GM12878 (cell line): ENCODE measurements at regions not wholly inside any gene's neighbourhood (a gene's known extent, or its start where the extent isn't known, plus 50 kb on each side); places are given as distances from the start of the nearest gene placed in this dataset.

Experiments used
- ATAC-seq: fragments of 200-7000 bp; cut with Tn5 transposase; 3 replicates; pipeline ENCODE4 v1.9.1; 2020; ENCODE audit warnings: mild to moderate bottlenecking, moderate library complexity
- BruUV-seq: library from RNA; stranded (reverse); fragments of 400-500 nt; replicated peaks from 2 replicates; lab custom pipeline; 2021; lab: Mats Ljungman, UMichigan
- CTCF ChIA-PET: fragments of 300-600 bp; sonication (Branson Sonifier 250); formaldehyde crosslinking; extraction: SDS; loops from one replicate; lab custom pipeline; 2021; ENCODE audit warnings: inconsistent platforms; lab: Yijun Ruan, JAX
- POLR2A ChIA-PET: fragments of 350-600 bp; formaldehyde crosslinking; extraction: SDS; loops from one replicate; lab custom pipeline; 2021; ENCODE audit warnings: inconsistent platforms; lab: Charles Lee
- RAD21 ChIA-PET: fragments of 300-600 bp; sonication (Branson Sonifier 250); formaldehyde crosslinking; loops from one replicate; lab custom pipeline; 2023; ENCODE audit warnings: antibody characterized with exemption; ENCODE audit not compliant: unreplicated experiment; lab: Charles Lee
- SMC1A ChIA-PET: fragments of 300-600 bp; sonication (Branson Sonifier 250); formaldehyde crosslinking; loops from one replicate; lab custom pipeline; 2023; ENCODE audit not compliant: unreplicated experiment, uncharacterized antibody; lab: Charles Lee
- DNase-seq: peaks from one replicate; pipeline ENCODE4 v3.0.0-alpha.2; 2011; ENCODE audit warnings: low read depth, low spot score
- FAIRE-seq: peaks from 3 replicates; lab custom pipeline; 2011; peaks lifted over from hg19 to GRCh38; lab: Jason Lieb, UNC
- H2AFZ ChIP-seq: 2 replicates; pipeline ENCODE4 v1.6.0; 2011; ENCODE audit warnings: low read depth, low read length, control low read depth; ENCODE audit not compliant: control insufficient read depth
- H3K27ac ChIP-seq: 2 replicates; pipeline ENCODE4 v1.5.1; 2011; ENCODE audit warnings: control low read depth; ENCODE audit not compliant: control insufficient read depth, insufficient read depth
- H3K27me3 ChIP-seq, 2 experiments: replicated peaks in 1 of 2; 2 replicates each; pipeline versions ENCODE4 v1.6.0 to v1.6.1; 2011; ENCODE audit warnings: low read length in 1 of 2; ENCODE audit not compliant: control insufficient read depth in 2 of 2, insufficient read depth in 2 of 2
- H3K36me3 ChIP-seq, 2 experiments: 2 replicates each; pipeline ENCODE4 v1.5.1; 2011; ENCODE audit warnings: low read length in 1 of 2; ENCODE audit not compliant: control insufficient read depth in 2 of 2, insufficient read depth in 2 of 2
- H3K4me1 ChIP-seq: 2 replicates; pipeline ENCODE4 v1.6.1; 2011; ENCODE audit warnings: mild to moderate bottlenecking, low read length, moderate library complexity, mixed read lengths; ENCODE audit not compliant: control insufficient read depth, insufficient read depth
- H3K4me2 ChIP-seq: 2 replicates; pipeline ENCODE4 v1.6.0; 2011; ENCODE audit warnings: control low read depth; ENCODE audit not compliant: control insufficient read depth, insufficient read depth
- H3K4me3 ChIP-seq: fragments of 200-600 bp; sonication (generic); 2 replicates; pipeline ENCODE4 v1.5.1; 2016
- H3K79me2 ChIP-seq: 2 replicates; pipeline ENCODE4 v1.6.0; 2011; ENCODE audit warnings: low read length; ENCODE audit not compliant: control insufficient read depth, insufficient read depth
- H3K9ac ChIP-seq: 2 replicates; pipeline ENCODE4 v1.8.0; 2011; ENCODE audit warnings: low read length, control low read depth, mixed read lengths; ENCODE audit not compliant: control insufficient read depth, insufficient read depth
- H3K9me3 ChIP-seq: replicated peaks from 3 replicates; pipeline ENCODE4 v1.5.1; 2011; ENCODE audit warnings: mild to moderate bottlenecking, low read length; ENCODE audit not compliant: control insufficient read depth, insufficient read depth
- H4K20me1 ChIP-seq: 2 replicates; pipeline ENCODE4 v1.6.0; 2011; ENCODE audit not compliant: control insufficient read depth, insufficient read depth
- BHLHE40 ChIP-seq, 2 experiments: fragments of 450-650 bp in 1 of 2; IDR thresholded peaks; 2 replicates each; pipeline ENCODE4 v1.6.1; 2011 to 2017; ENCODE audit warnings: low read depth in 2 of 2, borderline replicate concordance in 1 of 2, improper control_type of control experiment in 1 of 2, low read length in 1 of 2, mild to moderate bottlenecking in 1 of 2
- CHD4 ChIP-seq: fragments of 200-600 bp; sonication (generic); IDR thresholded peaks from 2 replicates; pipeline ENCODE4 v1.6.1; 2016; ENCODE audit warnings: mild to moderate bottlenecking
- DPF2 ChIP-seq: fragments of 450-650 bp; IDR thresholded peaks from 2 replicates; pipeline ENCODE4 v1.6.1; 2017; ENCODE audit warnings: mild to moderate bottlenecking
- ESRRA ChIP-seq: IDR thresholded peaks from 2 replicates; pipeline ENCODE4 v1.6.1; 2012; ENCODE audit warnings: mild to moderate bottlenecking, low read length, improper control_type of control experiment
- EZH2 ChIP-seq: IDR thresholded peaks from 2 replicates; pipeline ENCODE4 v1.6.1; 2012; ENCODE audit warnings: low read depth, mild to moderate bottlenecking, control low read depth, inconsistent platforms, low read length, borderline replicate concordance; ENCODE audit not compliant: control insufficient read depth
- IKZF2 ChIP-seq, 2 experiments: fragments of 450-650 bp; IDR thresholded peaks; 2 replicates each; pipeline ENCODE4 v1.6.1; 2017; ENCODE audit warnings: mild to moderate bottlenecking in 2 of 2, moderate library complexity in 2 of 2
- POLR2AphosphoS5 ChIP-seq: IDR thresholded peaks from 2 replicates; pipeline ENCODE4 v1.6.1; 2011; ENCODE audit warnings: mild to moderate bottlenecking, low read length, inconsistent platforms
- RB1 ChIP-seq: fragments of 450-650 bp; formaldehyde crosslinking; IDR thresholded peaks from 2 replicates; pipeline ENCODE4 v1.6.1; 2017; ENCODE audit warnings: mild to moderate bottlenecking, borderline replicate concordance
- RUNX3 ChIP-seq: IDR thresholded peaks from 2 replicates; pipeline ENCODE4 v1.6.1; 2012; ENCODE audit warnings: low read length, inconsistent platforms
- SREBF1 ChIP-seq: IDR thresholded peaks from 2 replicates; pipeline ENCODE4 v1.6.1; 2012; ENCODE audit warnings: mild to moderate bottlenecking, low read length
- WGBS: methylation state at CpG from one replicate; pipeline ENCODE4 v1.1.6; 2016; ENCODE audit warnings: low lambda C conversion rate; ENCODE audit not compliant: insufficient replicate concordance, insufficient coverage; ENCODE audit errors: missing lambda C conversion rate; 5-methylcytosine and 5-hydroxymethylcytosine counted together
- in situ Hi-C: fragments of 300-500 bp; cut with MboI; formaldehyde crosslinking; loops from 9 replicates; pipeline ENCODE4 v1.14.3; 2018; ENCODE audit warnings: mixed read lengths
- intact Hi-C: fragments of 100-400 bp; cut with micrococcal nuclease; formaldehyde crosslinking; loops from one replicate; pipeline ENCODE4 v1.14.2; 2022; ENCODE audit not compliant: unreplicated experiment
- TF ChIP-seq, protein P1 (sequence below): IDR thresholded peaks from 2 replicates; pipeline ENCODE4 v1.6.1; 2011; ENCODE audit warnings: low read depth, mild to moderate bottlenecking, low read length, moderate library complexity, borderline replicate concordance; ENCODE audit errors: extremely low read depth
- TF ChIP-seq, protein P2 (sequence below): fragments of 450-650 bp; IDR thresholded peaks from 2 replicates; pipeline ENCODE4 v1.6.1; 2017; ENCODE audit warnings: antibody characterized with exemption, mild to moderate bottlenecking, moderate library complexity

DNA sequence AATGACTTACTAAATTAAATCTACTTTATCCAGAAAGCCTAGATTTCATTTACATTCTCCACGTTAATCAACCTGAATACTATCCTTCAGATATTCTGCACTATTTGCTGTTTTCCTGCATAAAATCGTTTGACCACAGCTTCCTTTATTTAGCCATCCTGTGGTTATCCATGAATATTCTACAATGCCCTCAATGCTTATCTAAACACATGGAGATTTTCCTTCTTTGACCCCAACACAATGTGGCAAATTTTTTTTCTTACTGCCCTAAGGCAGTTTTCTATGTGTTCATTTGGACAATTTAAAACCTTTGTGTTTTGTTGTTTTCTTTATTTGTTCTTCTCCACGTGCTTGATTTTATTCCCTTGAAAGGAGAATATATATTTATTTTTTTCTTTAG, 495.5 kb upstream of the ROBO1 start:
- no peak for FAIRE-seq
- ChIA-PET CTCF (no interaction called here), POLR2A (no interaction called here), RAD21 (no interaction called here), SMC1A (no interaction called here)
- in situ Hi-C loops, result no loop called here
- TF ChIP-seq DPF2 (no peak), RB1 (no peak), IKZF2 (IDR thresholded peaks at IDR 0.05) (no peak), ESRRA (no peak), CHD4 (no peak), POLR2AphosphoS5 (no peak), SREBF1 (no peak), EZH2 (no peak), RUNX3 (no peak), BHLHE40 (IDR thresholded peaks at IDR 0.05; ENCODE audit: borderline replicate concordance in 1 of 2, low read depth in 2 of 2, low read length in 1 of 2) (no peak)
- TF ChIP-seq, protein P1, sequence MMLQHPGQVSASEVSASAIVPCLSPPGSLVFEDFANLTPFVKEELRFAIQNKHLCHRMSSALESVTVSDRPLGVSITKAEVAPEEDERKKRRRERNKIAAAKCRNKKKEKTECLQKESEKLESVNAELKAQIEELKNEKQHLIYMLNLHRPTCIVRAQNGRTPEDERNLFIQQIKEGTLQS, result no peak
- TF ChIP-seq, protein P2, sequence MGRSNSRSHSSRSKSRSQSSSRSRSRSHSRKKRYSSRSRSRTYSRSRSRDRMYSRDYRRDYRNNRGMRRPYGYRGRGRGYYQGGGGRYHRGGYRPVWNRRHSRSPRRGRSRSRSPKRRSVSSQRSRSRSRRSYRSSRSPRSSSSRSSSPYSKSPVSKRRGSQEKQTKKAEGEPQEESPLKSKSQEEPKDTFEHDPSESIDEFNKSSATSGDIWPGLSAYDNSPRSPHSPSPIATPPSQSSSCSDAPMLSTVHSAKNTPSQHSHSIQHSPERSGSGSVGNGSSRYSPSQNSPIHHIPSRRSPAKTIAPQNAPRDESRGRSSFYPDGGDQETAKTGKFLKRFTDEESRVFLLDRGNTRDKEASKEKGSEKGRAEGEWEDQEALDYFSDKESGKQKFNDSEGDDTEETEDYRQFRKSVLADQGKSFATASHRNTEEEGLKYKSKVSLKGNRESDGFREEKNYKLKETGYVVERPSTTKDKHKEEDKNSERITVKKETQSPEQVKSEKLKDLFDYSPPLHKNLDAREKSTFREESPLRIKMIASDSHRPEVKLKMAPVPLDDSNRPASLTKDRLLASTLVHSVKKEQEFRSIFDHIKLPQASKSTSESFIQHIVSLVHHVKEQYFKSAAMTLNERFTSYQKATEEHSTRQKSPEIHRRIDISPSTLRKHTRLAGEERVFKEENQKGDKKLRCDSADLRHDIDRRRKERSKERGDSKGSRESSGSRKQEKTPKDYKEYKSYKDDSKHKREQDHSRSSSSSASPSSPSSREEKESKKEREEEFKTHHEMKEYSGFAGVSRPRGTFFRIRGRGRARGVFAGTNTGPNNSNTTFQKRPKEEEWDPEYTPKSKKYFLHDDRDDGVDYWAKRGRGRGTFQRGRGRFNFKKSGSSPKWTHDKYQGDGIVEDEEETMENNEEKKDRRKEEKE, result no peak
- BruUV-seq, result no TSS peak
- Histone ChIP-seq H3K36me3 (no peaks in the 10 kb centered on the region), H3K79me2 (no peaks in the 10 kb centered on the region), H2AFZ (no peak overlapping the region), H3K27me3 (no peaks in the 10 kb centered on the region), H3K9me3 (no peaks in the 10 kb centered on the region), H3K4me2 (no peak overlapping the region), H3K4me3 (no peak overlapping the region), H3K4me1 (no peaks in the 10 kb centered on the region), H4K20me1 (no peaks in the 10 kb centered on the region), H3K27ac (no peak overlapping the region), H3K9ac (no peak overlapping the region)
- intact Hi-C loops, result no loop called here
- WGBS, result 1% methylated on average over 3 of the region's 3 CpGs
- no peak for ATAC-seq
- DNase-seq, result no peak
